ENCODE measurements at regions not wholly inside any gene's neighbourhood (a gene's known extent, or its start where the extent isn't known, plus 50 kb on each side); places are given as distances from the start of the nearest gene placed in this dataset.
"Not testable (repeated sequence)": the region's sequence is repeated elsewhere in the genome, so short reads cannot be mapped to it uniquely, and the experiment has no call there.

GRCh38 chr3:177345049-177345972 lies 148.0 kb upstream of the TBL1XR1 start:
- peak overlapping the region; percentile 34 for H3K4me3 Mint-ChIP-seq
- H3K27ac Mint-ChIP-seq = peak overlapping the region; percentile 87
- intact Hi-C loops (cut with micrococcal nuclease) = loop anchor here (1.0 kb wide), 5 partner anchors 8 to 144 kb away; no protein-coding TSS in a partner anchor
- CTCF ChIA-PET = interaction anchor here (1.0 kb wide), 1 partner anchor 83 kb away, joined by 5 read pairs; no protein-coding TSS in a partner anchor
- H3K4me1 Mint-ChIP-seq (ENCODE audit: low read depth) = peaks cover 42% of the 10 kb centered on the region
- no peaks in the 10 kb centered on the region for H3K9me3 Mint-ChIP-seq
- no peaks in the 10 kb centered on the region for H3K27me3 Mint-ChIP-seq (ENCODE audit: low read depth)
- DNase-seq = peak; percentile 86
- no peaks in the 10 kb centered on the region for H3K36me3 Mint-ChIP-seq (ENCODE audit: low read depth)

GRCh38 chr3:177345973-177346503 lies 148.8 kb upstream of the TBL1XR1 start:
- CTCF ChIA-PET = interaction anchor here (1.0 kb wide), 1 partner anchor 82 kb away, joined by 5 read pairs; no protein-coding TSS in a partner anchor
- no peaks in the 10 kb centered on the region for H3K27me3 Mint-ChIP-seq (ENCODE audit: low read depth)
- intact Hi-C loops (cut with micrococcal nuclease) = loop anchor here (1.0 kb wide), 5 partner anchors 9 to 145 kb away; no protein-coding TSS in a partner anchor

DNA sequence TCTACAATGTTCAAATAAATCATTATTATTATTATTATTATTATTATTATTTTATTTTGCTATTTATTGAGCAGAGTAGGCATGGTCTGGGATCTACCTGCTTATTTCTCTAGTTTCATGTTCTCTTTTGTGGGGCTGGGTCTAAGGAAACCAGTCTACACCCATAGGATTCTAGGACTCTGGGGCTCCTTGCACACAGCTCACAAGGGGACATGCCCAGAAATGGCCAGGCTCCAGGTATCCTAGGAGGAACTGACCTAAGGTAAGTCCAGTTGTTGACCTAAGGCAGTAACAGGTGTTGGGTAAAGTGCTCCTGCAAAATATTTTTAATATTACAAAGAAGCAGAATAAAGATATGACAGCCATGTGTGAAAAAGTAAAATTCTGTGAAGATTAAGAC lies 149.6 kb upstream of the TBL1XR1 start:
- H3K27ac Mint-ChIP-seq = no peak overlapping the region

More at GRCh38 chr3:177345973-177346503, 148.8 kb upstream of the TBL1XR1 start:
- Mint-ChIP-seq H3K27ac (peak overlapping the region; percentile 87), H3K9me3 (no peaks in the 10 kb centered on the region), H3K4me3 (peak overlapping the region; percentile 34), H3K36me3 (ENCODE audit: low read depth) (no peaks in the 10 kb centered on the region), H3K4me1 (ENCODE audit: low read depth) (peaks cover 46% of the 10 kb centered on the region)
- no peak for DNase-seq

DNA sequence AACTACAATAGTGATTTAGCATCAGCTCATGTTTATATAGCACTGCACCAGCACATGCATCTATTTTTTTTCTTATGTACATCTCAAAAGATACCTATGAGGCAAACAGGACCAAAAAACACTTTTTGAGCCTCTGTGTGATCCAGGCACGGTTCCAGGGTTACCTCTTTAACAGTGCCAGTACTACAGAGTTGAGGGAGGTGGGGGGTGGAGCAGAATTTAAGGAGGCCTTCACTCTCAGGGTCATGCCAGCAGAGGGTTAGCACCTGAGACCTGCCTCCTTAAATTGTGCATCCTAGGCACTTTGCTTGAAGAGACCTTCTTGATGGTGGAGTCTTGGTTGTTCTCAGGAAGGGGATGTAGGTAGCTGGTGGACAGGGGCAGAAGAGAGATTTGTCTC lies 150.3 kb upstream of the TBL1XR1 start:
- CTCF ChIA-PET = no interaction called here
- no peak for DNase-seq
- Mint-ChIP-seq H3K36me3 (ENCODE audit: low read depth) (no peaks in the 10 kb centered on the region), H3K4me3 (no peak overlapping the region), H3K27me3 (ENCODE audit: low read depth) (no peaks in the 10 kb centered on the region), H3K9me3 (no peaks in the 10 kb centered on the region), H3K27ac (no peak overlapping the region), H3K4me1 (ENCODE audit: low read depth) (peaks cover 56% of the 10 kb centered on the region)
- intact Hi-C loops (cut with micrococcal nuclease) = no loop called here

More for the DNA sequence above, 149.6 kb upstream of the TBL1XR1 start:
- CTCF ChIA-PET = interaction anchor here (0.6 kb wide), 1 partner anchor 284 kb away, joined by 3 read pairs; no protein-coding TSS in a partner anchor
- H3K4me1 Mint-ChIP-seq (ENCODE audit: low read depth) = peaks cover 53% of the 10 kb centered on the region
- H3K36me3 Mint-ChIP-seq (ENCODE audit: low read depth) = no peaks in the 10 kb centered on the region
- intact Hi-C loops (cut with micrococcal nuclease) = no loop called here
- DNase-seq = no peak
- no peaks in the 10 kb centered on the region for H3K9me3 Mint-ChIP-seq
- H3K4me3 Mint-ChIP-seq = no peak overlapping the region
- no peaks in the 10 kb centered on the region for H3K27me3 Mint-ChIP-seq (ENCODE audit: low read depth)

GRCh38 chr3:177348974-177349373 lies 151.7 kb upstream of the TBL1XR1 start:
- CTCF ChIA-PET = no interaction called here

GRCh38 chr3:177349384-177349783 lies 152.1 kb upstream of the TBL1XR1 start:
- H3K4me3 Mint-ChIP-seq = no peak overlapping the region
- no peak for DNase-seq
- no peaks in the 10 kb centered on the region for H3K9me3 Mint-ChIP-seq
- H3K4me1 Mint-ChIP-seq (ENCODE audit: low read depth) = peaks cover 54% of the 10 kb centered on the region
- H3K27ac Mint-ChIP-seq = no peak overlapping the region
- intact Hi-C loops (cut with micrococcal nuclease) = no loop called here
- H3K27me3 Mint-ChIP-seq (ENCODE audit: low read depth) = no peaks in the 10 kb centered on the region
- H3K36me3 Mint-ChIP-seq (ENCODE audit: low read depth) = no peaks in the 10 kb centered on the region
- CTCF ChIA-PET = interaction anchor here (1.0 kb wide), 1 partner anchor 14 kb away, joined by 4 read pairs; no protein-coding TSS in a partner anchor

More at GRCh38 chr3:177348974-177349373, 151.7 kb upstream of the TBL1XR1 start:
- Mint-ChIP-seq H3K9me3 (no peaks in the 10 kb centered on the region), H3K36me3 (ENCODE audit: low read depth) (no peaks in the 10 kb centered on the region), H3K4me1 (ENCODE audit: low read depth) (peaks cover 56% of the 10 kb centered on the region), H3K27ac (no peak overlapping the region), H3K4me3 (no peak overlapping the region), H3K27me3 (ENCODE audit: low read depth) (no peaks in the 10 kb centered on the region)
- no peak for DNase-seq
- intact Hi-C loops (cut with micrococcal nuclease) = no loop called here

- intact Hi-C loops (cut with micrococcal nuclease) = loop anchor here (10.0 kb wide), 1 partner anchor 655 kb away; no protein-coding TSS in a partner anchor
- Mint-ChIP-seq H3K27me3 (ENCODE audit: low read depth) (no peaks in the 10 kb centered on the region), H3K27ac (no peak overlapping the region), H3K4me1 (ENCODE audit: low read depth) (peaks cover 48% of the 10 kb centered on the region), H3K4me3 (no peak overlapping the region), H3K9me3 (no peaks in the 10 kb centered on the region), H3K36me3 (ENCODE audit: low read depth) (no peaks in the 10 kb centered on the region)
- no peak for DNase-seq
- CTCF ChIA-PET = interaction anchor here (1.0 kb wide), 1 partner anchor 14 kb away, joined by 4 read pairs; no protein-coding TSS in a partner anchor
Measured at GRCh38 chr3:177350121-177350520, 152.8 kb upstream of the TBL1XR1 start.

DNA sequence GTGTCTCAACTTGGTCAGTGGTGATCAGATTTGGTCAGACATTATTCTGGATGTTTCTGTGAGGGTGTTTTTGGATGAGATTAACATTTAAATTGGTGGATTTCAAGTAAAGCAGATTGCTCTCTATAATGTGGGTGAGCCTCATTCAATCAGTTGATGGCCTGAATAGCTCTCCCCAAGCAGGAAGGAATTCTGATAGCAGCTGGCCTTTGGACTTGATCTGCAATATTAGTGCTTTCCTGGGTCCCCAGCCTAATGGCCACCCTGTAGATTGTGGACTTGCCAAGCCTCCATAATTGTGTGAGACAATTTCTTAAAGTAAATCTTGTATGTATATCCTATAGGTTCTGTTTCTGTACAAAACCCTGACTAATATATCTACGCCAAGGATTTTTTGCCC lies 153.9 kb upstream of the TBL1XR1 start:
- no peaks in the 10 kb centered on the region for H3K9me3 Mint-ChIP-seq

DNA sequence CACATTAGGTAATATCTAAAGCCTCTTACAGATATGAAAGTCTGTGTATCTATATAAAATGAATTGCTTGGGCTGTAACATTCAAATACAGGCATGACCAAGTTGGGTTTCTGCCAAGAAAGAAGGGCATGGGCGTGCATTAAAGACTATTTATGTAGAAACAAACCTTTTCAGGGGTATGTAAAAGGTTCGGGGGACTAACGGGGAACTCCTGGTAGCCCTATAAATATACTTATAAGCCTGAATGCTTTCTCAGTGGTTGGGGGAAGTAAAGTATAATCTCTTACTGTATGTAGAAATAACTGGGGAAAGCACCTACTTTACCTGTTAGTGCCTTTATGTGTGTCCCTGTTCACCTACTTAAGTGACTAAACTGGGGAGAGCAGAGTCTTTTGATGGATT lies 154.5 kb upstream of the TBL1XR1 start:
- Mint-ChIP-seq H3K4me3 (no peak overlapping the region), H3K27me3 (ENCODE audit: low read depth) (no peaks in the 10 kb centered on the region), H3K4me1 (ENCODE audit: low read depth) (peaks cover 43% of the 10 kb centered on the region), H3K9me3 (no peaks in the 10 kb centered on the region), H3K27ac (peak overlapping the region; percentile 60), H3K36me3 (ENCODE audit: low read depth) (no peaks in the 10 kb centered on the region)
- peak; percentile 48 for DNase-seq
- CTCF ChIA-PET = no interaction called here
- intact Hi-C loops (cut with micrococcal nuclease) = loop anchor here (1.0 to 10.0 kb wide), 2 partner anchors 36 to 653 kb away; no protein-coding TSS in a partner anchor

More for the DNA sequence above, 153.9 kb upstream of the TBL1XR1 start:
- no peak overlapping the region for H3K4me3 Mint-ChIP-seq
- DNase-seq = no peak
- no peaks in the 10 kb centered on the region for H3K27me3 Mint-ChIP-seq (ENCODE audit: low read depth)
- H3K4me1 Mint-ChIP-seq (ENCODE audit: low read depth) = peaks cover 42% of the 10 kb centered on the region
- CTCF ChIA-PET = interaction anchor here (0.6 kb wide), 1 partner anchor 10 kb away, joined by 3 read pairs; no protein-coding TSS in a partner anchor
- intact Hi-C loops (cut with micrococcal nuclease) = loop anchor here (10.0 kb wide), 1 partner anchor 654 kb away; no protein-coding TSS in a partner anchor
- no peaks in the 10 kb centered on the region for H3K36me3 Mint-ChIP-seq (ENCODE audit: low read depth)
- peak overlapping the region; percentile 60 for H3K27ac Mint-ChIP-seq

DNA sequence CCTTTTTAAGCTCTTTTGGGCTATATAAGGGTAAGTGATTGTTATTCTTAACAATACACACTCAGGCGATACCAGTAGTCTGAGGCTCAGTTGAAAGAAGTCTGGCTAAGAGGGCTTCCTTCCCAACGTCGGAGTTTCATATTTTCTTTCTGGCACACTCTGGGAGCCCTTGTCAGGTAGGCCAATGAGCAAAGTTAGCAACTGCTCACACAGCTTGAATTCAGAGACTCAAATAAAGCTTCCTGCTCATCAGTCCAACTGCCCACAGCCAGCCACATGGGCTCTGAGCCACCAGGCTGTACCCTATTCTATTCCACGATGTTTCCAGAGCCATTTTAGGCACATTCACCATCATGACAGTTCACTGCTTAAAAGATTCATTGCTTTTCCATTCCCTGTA lies 155.1 kb upstream of the TBL1XR1 start:
- Mint-ChIP-seq H3K36me3 (ENCODE audit: low read depth) (no peaks in the 10 kb centered on the region), H3K4me3 (no peak overlapping the region), H3K4me1 (ENCODE audit: low read depth) (peaks cover 49% of the 10 kb centered on the region), H3K9me3 (no peaks in the 10 kb centered on the region), H3K27ac (peak overlapping the region; percentile 6), H3K27me3 (ENCODE audit: low read depth) (no peaks in the 10 kb centered on the region)
- no peak for DNase-seq
- CTCF ChIA-PET = no interaction called here
- intact Hi-C loops (cut with micrococcal nuclease) = loop anchor here (1.0 to 10.0 kb wide), 2 partner anchors 37 to 652 kb away; no protein-coding TSS in a partner anchor

DNA sequence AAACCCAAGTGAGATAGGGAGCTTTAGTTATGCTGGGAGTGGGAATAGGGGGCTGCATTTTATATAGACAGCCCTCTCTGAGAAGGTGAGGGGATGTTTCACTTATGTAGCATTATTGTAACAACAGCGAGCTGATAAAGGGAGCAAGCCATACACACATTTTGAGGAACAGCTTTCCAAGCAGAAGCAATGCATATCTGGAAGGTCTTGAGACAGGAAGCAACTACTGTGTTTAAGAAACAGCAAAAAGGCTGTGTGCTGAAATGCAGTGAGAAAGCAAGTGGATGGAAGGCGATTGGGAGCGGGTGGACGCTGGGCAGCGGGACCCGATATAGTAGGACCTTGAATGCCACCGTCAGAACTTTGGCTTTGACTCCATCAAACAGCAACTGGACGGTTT lies 155.9 kb upstream of the TBL1XR1 start:
- CTCF ChIA-PET = interaction anchor here (0.8 kb wide), 1 partner anchor 16 kb away, joined by 3 read pairs; no protein-coding TSS in a partner anchor
- H3K9me3 Mint-ChIP-seq = no peaks in the 10 kb centered on the region
- intact Hi-C loops (cut with micrococcal nuclease) = loop anchor here (10.0 kb wide), 1 partner anchor 652 kb away; no protein-coding TSS in a partner anchor

GRCh38 chr3:177353879-177354278 lies 156.6 kb upstream of the TBL1XR1 start:
- not testable (repeated sequence) for H3K27ac Mint-ChIP-seq; H3K27me3 Mint-ChIP-seq (ENCODE audit: low read depth); H3K36me3 Mint-ChIP-seq (ENCODE audit: low read depth); DNase-seq; H3K9me3 Mint-ChIP-seq; H3K4me3 Mint-ChIP-seq
- H3K4me1 Mint-ChIP-seq (ENCODE audit: low read depth) = peaks cover 58% of the 10 kb centered on the region
- intact Hi-C loops (cut with micrococcal nuclease) = loop anchor here (10.0 kb wide), 1 partner anchor 651 kb away; no protein-coding TSS in a partner anchor
- CTCF ChIA-PET = interaction anchor here (0.5 to 0.8 kb wide), 2 partner anchors 16 to 462 kb away, joined by 3 read pairs; no protein-coding TSS in a partner anchor

More for the DNA sequence above, 155.9 kb upstream of the TBL1XR1 start:
- no peak overlapping the region for H3K4me3 Mint-ChIP-seq
- H3K27me3 Mint-ChIP-seq (ENCODE audit: low read depth) = no peaks in the 10 kb centered on the region
- H3K27ac Mint-ChIP-seq = no peak overlapping the region
- H3K36me3 Mint-ChIP-seq (ENCODE audit: low read depth) = no peaks in the 10 kb centered on the region
- DNase-seq = no peak
- H3K4me1 Mint-ChIP-seq (ENCODE audit: low read depth) = peaks cover 52% of the 10 kb centered on the region
